ENCODE measurements at regions not wholly inside any gene's neighbourhood (a gene's known extent, or its start where the extent isn't known, plus 50 kb on each side); places are given as distances from the start of the nearest gene placed in this dataset.
"Not testable (repeated sequence)": the region's sequence is repeated elsewhere in the genome, so short reads cannot be mapped to it uniquely, and the experiment has no call there.

GRCh38 chr10:29199941-29200679 lies 88.8 kb upstream of the LYZL1 start:
- no peak for DNase-seq

- DNase-seq: no peak
Observed at GRCh38 chr10:29202386-29202940, 86.4 kb upstream of the LYZL1 start.

- no peak for DNase-seq
Observed at GRCh38 chr10:29203432-29203831, 85.4 kb upstream of the LYZL1 start.

DNA sequence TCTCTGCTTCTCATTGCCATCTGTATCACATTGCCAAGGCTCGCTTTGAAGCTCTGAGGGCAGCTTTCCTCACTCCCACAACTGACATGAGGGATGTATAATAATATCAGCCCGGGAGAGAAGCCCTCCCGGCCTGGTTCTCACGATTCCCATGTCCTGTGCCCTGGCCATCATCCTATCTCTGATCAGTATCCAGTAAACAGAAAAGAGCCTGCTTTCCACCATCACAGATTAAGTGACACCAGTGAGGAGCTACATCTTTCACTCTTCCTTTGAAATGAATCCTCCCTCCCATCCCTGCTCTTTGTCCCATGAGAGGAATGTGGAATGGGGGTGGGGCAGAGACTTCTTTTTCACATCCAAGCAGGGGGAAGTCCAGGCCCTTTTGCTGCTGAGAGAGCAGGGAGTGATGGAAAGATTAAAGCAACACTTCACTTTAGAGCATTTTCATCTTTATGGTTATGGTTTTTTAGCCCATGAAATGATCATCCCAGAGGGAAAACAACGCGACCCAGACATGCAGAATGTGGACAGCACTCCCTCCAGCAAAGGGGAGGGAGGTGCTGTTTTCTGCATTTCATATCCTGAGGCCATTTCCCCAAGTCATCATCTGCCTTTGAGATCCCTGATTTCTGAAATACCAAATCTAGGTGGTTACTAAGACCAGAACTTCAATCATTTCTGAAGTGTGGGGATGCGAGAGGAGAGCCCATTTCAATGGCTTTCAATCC lies 84.6 kb upstream of the LYZL1 start:
- no peak for DNase-seq

DNA sequence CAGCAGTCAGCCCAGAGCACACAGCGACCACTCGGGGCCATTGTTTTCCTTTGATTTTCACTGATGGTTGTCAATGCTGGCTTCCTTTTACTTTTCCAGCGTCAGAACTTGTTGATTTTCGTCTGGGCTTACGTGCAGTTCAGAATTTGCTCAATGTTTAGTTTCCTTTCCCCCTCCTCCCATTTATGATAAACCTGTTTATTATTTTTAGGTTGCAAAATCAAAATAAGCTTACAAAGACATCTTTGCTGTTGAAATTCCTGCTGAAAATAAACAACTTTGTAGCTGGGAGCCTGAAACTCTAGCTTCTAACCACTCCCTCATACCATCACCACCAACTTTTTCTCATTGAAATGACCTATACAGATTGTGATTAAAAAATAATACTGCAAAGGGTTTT lies 83.1 kb upstream of the LYZL1 start:
- DNase-seq: no peak

- DNase-seq: no peak
Observed at GRCh38 chr10:29208845-29209244, 80.0 kb upstream of the LYZL1 start.

GRCh38 chr10:29209830-29210229 lies 79.0 kb upstream of the LYZL1 start:
- DNase-seq: no peak

DNA sequence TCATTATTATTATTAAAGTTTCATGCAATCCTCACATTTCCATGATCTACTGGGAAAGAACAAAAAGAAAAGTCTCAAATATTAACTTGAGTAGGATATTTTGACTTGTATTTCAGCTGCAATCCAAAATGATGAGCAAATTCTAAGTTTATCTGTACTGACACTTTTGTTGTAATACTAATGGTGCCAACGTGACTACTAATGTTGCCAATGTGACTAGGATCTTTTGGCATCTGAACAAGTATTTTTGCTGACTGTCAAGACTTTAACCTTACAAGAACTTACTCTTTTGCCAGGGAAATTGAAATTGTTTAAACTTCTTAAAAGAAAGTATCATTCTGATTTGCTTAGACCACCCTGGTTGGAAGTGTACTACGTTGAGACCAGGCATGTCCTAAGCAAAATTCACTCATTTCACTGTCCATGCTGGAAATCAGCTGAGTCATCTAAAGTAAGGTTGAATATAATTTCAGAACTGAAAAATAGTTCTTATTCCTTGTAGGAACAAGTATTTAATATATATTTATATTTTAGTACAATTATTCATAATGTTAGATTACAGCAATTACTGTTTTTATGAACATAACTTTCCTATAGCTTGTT lies 78.5 kb upstream of the LYZL1 start:
- no peak for DNase-seq

DNA sequence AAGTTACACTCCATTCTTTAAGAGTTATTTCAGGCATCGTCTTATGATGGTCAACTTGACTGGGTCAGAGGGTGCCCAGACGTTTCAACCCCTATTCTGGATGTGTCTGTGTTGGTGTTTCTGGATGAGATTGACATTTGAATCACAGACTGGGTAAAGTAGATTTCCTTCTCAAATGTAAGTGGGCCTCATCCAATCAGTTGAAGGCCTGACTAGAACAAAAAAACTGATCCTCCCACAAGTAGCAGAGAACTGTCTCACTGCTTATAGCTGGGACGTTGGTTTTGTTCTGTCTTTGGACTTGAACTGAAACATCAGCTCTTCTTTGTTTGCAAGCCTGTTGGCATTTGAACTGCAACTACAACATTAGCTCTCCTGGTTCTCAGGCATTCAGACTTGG lies 76.3 kb upstream of the LYZL1 start:
- no peak for DNase-seq

- DNase-seq: no peak
Observed at GRCh38 chr10:29214551-29214950, 74.3 kb upstream of the LYZL1 start.

DNA sequence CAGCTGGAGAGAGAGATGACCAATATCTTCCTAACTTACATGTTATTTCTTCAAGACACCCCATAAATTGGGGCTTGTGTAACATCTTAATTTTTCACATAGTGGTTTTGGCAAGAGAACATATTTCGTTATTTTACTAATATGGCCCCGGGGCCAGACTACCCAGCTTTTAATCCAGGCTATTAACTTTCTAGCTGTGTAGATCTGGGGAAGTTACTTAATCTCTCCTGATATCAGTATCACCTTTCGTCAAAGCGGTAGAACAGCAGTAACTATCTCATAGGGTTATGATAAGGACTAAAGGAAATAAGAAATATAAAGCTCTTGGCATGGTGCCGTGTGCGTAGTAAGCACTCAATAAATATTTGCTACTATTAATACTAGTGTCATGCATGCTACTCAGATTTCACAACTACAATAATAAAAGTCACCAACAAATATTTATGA lies 71.6 kb upstream of the LYZL1 start:
- DNase-seq: no peak

GRCh38 chr10:29223326-29223725 lies 65.5 kb upstream of the LYZL1 start:
- DNase-seq: no peak

- no peak for DNase-seq
Observed at GRCh38 chr10:29224631-29225030, 64.2 kb upstream of the LYZL1 start.

DNA sequence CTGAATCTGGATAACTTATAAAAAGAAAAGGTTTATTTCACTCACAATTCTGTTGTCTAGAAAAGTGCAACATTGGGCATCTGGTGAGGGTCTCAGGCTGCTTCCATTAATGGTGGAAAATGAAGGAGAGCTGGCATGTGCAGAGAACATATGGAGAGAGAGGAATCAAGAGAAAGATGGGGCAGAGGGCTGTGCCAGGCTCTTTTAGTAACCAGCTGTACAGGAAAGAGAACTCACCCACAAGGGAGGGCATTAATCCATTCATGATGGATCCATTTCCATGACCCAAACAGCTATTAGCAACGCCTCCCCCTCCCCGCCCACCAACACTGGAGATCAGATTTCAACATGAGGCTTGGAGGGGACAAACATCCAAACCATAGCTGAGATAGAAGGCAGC lies 61.7 kb upstream of the LYZL1 start:
- no peak for DNase-seq

DNA sequence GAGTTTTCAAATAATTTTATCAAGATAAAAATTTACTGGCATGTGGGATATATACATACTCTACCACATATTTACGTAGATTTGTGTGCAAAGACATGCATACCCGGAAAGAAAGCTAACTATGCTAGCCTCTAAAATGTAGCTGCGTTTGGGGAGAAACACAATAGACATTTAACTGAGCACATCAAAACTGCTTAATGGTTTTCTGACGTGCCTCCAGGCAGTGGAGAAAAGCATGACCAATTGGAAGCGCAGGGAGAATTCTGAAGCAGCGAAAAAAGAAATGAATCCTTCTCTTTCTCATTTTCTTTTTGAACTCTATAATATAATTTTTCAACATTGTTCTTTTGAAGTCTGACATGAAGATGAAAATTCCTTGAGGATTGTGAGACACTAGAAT lies 60.3 kb upstream of the LYZL1 start:
- no peak for DNase-seq

- no peak for DNase-seq
Observed at GRCh38 chr10:29229258-29229705, 59.6 kb upstream of the LYZL1 start.

DNA sequence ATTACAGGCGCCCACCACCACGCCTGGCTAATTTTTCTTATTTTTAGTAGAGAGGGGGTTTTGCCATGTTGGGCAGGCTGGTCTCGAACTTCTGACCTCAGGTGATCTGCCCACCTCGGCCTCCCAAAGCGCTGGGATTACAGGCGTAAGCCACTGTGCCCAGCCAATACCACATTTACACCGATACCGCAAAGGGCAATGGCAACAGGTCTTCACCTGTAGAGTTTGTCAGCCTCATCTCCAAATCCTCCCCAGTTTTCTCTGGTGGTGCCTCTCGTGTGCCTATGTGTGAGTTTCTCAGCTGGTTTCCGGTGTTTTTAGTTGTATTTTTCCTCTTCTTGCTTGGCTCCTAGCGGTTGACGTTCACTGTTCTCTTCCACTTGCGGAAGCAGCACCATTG lies 52.0 kb upstream of the LYZL1 start:
- DNase-seq: not testable (repeated sequence)

GRCh38 chr10:29237786-29238185 lies 51.1 kb upstream of the LYZL1 start:
- DNase-seq: no peak

DNA sequence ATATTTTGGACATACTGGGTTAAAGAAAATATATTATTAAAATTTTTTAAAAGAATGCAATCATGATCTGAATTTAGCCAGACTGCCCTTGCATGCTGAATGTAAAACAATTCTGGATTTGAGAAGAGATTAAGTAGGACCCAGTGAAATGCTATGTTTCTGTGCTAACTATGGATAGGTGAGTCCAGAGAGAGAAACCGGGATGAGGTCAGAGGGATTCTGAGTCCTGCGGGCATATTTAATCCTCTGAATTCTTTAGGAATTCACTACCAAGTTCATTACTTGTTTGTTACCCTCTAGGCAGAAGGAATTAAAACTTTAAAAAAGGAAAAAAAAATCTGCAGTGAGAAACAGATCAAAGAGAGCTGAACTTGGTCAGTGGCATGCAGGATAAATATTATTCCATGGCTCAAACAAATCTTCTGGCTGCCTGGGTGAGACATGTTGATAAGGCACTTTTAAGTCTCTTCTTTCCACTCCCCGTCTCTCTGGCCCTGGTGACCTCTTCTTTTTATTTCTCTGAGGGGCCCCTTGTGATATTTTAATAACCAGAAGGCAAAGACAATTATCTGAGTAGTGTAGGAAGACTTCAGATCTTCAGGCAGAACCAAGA lies 50.2 kb upstream of the LYZL1 start:
- no peak for DNase-seq
